Colonic mucosa (tissue), 4 donors: ENCODE measurements at regions not wholly inside any gene's neighbourhood (a gene's known extent, or its start where the extent isn't known, plus 50 kb on each side); places are given as distances from the start of the nearest gene placed in this dataset.

Experiments used
- DNase-seq: peaks from one replicate; pipeline ENCODE4 v3.0.0-alpha.2; 2020
- H3K27ac ChIP-seq: fragments of 200-600 bp; one replicate; pipeline ENCODE4 v1.8.0; 2021
- H3K27me3 ChIP-seq: fragments of 200-600 bp; one replicate; pipeline ENCODE4 v1.8.0; 2021
- H3K36me3 ChIP-seq: fragments of 200-600 bp; one replicate; pipeline ENCODE4 v1.8.0; 2021
- H3K4me1 ChIP-seq: fragments of 200-600 bp; one replicate; pipeline ENCODE4 v1.8.0; 2021; ENCODE audit warnings: mild to moderate bottlenecking
- H3K4me3 ChIP-seq: fragments of 200-600 bp; one replicate; pipeline ENCODE4 v1.8.0; 2021
- H3K9ac ChIP-seq, 2 donors: one replicate each; pipeline ENCODE4 v1.7.0; 2013; ENCODE audit warnings: control low read depth in 2 of 2, low read depth in 2 of 2, low read length in 2 of 2
- H3K9me3 ChIP-seq: fragments of 200-600 bp; one replicate; pipeline ENCODE4 v1.8.0; 2021
- intact Hi-C: fragments of 100-400 bp; cut with DNase I; formaldehyde crosslinking; loops from one replicate; pipeline ENCODE4 v1.14.1; 2022
- TF ChIP-seq, protein P1 (sequence below): fragments of 200-600 bp; IDR thresholded peaks from one replicate; pipeline ENCODE4 v1.8.0; 2022; ENCODE audit warnings: antibody characterized with exemption, mild to moderate bottlenecking
- donor health status: healthy.
- donor health status: DM: no; HTN: no; CAD: no.
- donor health status: DM: no; HTN: no; CAD: no.

DNA sequence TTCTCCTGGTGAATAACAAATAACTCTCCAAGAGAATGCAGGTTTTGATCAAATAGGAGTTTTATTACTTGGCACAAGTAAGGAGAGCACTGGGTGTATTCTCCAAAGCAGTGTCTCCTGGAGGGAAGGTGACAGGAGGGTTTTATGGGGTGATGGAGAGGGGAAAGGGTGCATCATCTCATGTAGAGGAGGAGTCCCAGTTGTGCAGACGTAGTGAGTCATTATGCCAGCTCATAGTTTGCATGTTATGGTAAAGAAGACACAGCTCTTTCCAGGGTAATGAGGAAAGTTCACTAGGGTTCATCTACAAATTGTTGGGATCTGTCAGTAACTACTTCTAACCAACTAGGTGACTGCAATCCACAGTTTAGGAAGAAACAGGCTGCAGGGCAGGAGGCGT lies 347.9 kb upstream of the MEOX2 start:
- no peak for DNase-seq
- Histone ChIP-seq H3K4me1 (no peaks in the 10 kb centered on the region), H3K4me3 (no peak overlapping the region), H3K9me3 (no peaks in the 10 kb centered on the region), H3K27me3 (no peaks in the 10 kb centered on the region), H3K9ac (no peak overlapping the region), H3K36me3 (no peaks in the 10 kb centered on the region), H3K27ac (no peak overlapping the region)
- TF ChIP-seq, protein P1, sequence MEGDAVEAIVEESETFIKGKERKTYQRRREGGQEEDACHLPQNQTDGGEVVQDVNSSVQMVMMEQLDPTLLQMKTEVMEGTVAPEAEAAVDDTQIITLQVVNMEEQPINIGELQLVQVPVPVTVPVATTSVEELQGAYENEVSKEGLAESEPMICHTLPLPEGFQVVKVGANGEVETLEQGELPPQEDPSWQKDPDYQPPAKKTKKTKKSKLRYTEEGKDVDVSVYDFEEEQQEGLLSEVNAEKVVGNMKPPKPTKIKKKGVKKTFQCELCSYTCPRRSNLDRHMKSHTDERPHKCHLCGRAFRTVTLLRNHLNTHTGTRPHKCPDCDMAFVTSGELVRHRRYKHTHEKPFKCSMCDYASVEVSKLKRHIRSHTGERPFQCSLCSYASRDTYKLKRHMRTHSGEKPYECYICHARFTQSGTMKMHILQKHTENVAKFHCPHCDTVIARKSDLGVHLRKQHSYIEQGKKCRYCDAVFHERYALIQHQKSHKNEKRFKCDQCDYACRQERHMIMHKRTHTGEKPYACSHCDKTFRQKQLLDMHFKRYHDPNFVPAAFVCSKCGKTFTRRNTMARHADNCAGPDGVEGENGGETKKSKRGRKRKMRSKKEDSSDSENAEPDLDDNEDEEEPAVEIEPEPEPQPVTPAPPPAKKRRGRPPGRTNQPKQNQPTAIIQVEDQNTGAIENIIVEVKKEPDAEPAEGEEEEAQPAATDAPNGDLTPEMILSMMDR, result no peak
- intact Hi-C loops, result no loop called here

DNA sequence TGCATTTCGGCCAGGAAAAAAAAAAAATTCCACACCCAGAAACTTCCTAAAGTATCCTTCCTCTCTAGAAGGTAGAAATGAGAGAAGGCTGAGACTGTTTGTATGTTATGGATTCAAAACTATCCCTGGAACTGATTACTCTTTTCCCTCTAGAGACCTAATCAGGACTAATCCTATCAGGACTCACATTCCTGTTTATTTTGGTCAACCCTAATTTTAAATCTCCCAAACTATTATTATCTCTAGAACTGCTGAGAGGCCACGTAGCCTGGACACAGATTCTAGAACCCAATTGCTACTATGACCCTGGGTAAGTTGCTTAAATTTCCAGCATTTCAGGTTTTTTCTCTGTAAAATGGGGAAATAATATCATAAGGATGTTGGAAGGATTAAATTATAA lies 346.8 kb upstream of the MEOX2 start:
- no peak overlapping the region for H3K4me3 ChIP-seq
- TF ChIP-seq, protein P1, result no peak
- H3K27me3 ChIP-seq, result no peaks in the 10 kb centered on the region
- H3K4me1 ChIP-seq, result no peaks in the 10 kb centered on the region
- H3K36me3 ChIP-seq, result no peaks in the 10 kb centered on the region
- DNase-seq, result no peak
- intact Hi-C loops, result no loop called here
- H3K27ac ChIP-seq, result no peak overlapping the region
- no peaks in the 10 kb centered on the region for H3K9me3 ChIP-seq
- H3K9ac ChIP-seq, result no peak overlapping the region

DNA sequence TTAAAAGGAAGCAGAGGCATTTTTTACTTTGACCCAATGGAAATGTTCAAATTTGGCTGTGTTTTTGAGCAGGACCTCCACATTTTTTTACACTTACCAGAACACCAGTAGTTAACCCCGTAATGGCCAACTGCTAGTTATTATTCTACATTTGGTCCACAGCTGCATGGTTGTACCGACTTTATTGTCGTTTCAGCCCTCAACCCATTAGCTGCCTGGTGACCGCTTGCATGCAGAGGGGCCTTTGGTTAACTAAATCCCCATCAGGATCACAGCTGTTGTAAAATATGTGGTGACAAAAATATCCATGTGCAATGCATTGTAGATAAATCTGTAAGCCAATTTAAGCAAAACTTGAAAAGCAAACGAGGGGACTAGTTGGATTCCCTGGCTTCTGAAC lies 342.2 kb upstream of the MEOX2 start:
- no peaks in the 10 kb centered on the region for H3K9me3 ChIP-seq
- no peak overlapping the region for H3K27ac ChIP-seq
- no peaks in the 10 kb centered on the region for H3K4me1 ChIP-seq
- H3K9ac ChIP-seq, result no peak overlapping the region
- no peak for DNase-seq
- H3K36me3 ChIP-seq, result no peaks in the 10 kb centered on the region
- TF ChIP-seq, protein P1, result no peak
- intact Hi-C loops, result no loop called here
- no peaks in the 10 kb centered on the region for H3K27me3 ChIP-seq
- H3K4me3 ChIP-seq, result no peak overlapping the region

DNA sequence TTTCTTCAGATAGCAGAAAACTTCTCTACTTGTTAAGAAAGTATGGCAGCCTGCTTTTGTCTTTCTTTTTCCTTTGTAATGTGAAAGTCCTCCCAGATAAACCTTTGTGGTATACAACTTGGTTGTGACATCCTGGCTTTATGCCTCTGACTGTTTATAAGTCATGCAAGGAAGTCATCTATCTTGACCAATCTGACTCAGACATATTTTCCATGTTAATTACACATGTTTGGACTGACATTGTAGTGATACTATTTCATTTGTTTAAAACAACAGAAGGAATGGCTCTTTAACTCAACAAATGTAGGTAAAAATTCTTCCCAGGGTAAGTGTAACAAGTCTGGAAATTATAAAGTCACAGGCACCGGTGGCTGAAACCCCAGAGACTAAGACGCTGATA lies 341.6 kb upstream of the MEOX2 start:
- no peaks in the 10 kb centered on the region for H3K4me1 ChIP-seq
- H3K4me3 ChIP-seq, result no peak overlapping the region
- H3K9ac ChIP-seq, result no peak overlapping the region
- no peaks in the 10 kb centered on the region for H3K9me3 ChIP-seq
- DNase-seq, result no peak
- no peaks in the 10 kb centered on the region for H3K27me3 ChIP-seq
- H3K27ac ChIP-seq, result no peak overlapping the region
- TF ChIP-seq, protein P1, result no peak
- no peaks in the 10 kb centered on the region for H3K36me3 ChIP-seq
- intact Hi-C loops, result no loop called here

DNA sequence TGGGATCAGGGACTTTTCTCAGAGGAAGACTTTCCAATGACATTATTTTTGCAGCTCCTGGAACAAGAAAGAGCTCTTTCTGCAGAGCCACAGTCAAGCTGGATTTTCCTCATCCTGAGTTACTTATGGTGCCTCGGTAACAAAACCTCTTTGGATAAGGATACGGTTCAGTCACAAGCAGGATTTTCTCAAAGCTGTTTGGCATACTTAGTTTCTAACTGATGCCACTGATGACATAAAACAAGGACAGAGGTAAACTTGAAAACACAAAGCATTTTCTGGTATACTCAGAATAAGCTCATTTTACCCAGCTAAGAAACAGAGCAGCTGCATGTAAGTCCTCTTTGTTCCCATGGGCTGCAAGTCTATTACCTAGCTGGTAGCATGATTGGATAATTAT lies 340.9 kb upstream of the MEOX2 start:
- no peak for DNase-seq
- Histone ChIP-seq H3K9ac (no peak overlapping the region), H3K9me3 (no peaks in the 10 kb centered on the region), H3K4me3 (no peak overlapping the region), H3K27ac (no peak overlapping the region), H3K27me3 (no peaks in the 10 kb centered on the region), H3K36me3 (no peaks in the 10 kb centered on the region), H3K4me1 (no peaks in the 10 kb centered on the region)
- TF ChIP-seq, protein P1, result no peak
- intact Hi-C loops, result no loop called here
